Ascending aorta (tissue), 2 donors: ENCODE measurements at regions not wholly inside any gene's neighbourhood (a gene's known extent, or its start where the extent isn't known, plus 50 kb on each side); places are given as distances from the start of the nearest gene placed in this dataset.

Experiments
- DNase-seq, 2 donors: peaks; one replicate each; pipeline ENCODE4 v3.0.0-alpha.2; 2019; ENCODE audit warnings: low spot score in 2 of 2
- H3K27ac ChIP-seq, 2 donors: fragments of 200-600 bp; sonication (generic); one replicate each; pipeline ENCODE4 v1.5.1; 2016 to 2017; ENCODE audit warnings: mild to moderate bottlenecking in 1 of 2
- H3K27me3 ChIP-seq: fragments of 200-600 bp; sonication (generic); one replicate; pipeline ENCODE4 v1.5.1; 2017
- H3K36me3 ChIP-seq, 2 donors: fragments of 200-600 bp; sonication (generic); one replicate each; pipeline ENCODE4 v1.5.1; 2016
- H3K4me1 ChIP-seq, 2 donors: fragments of 200-600 bp; sonication (generic); one replicate each; pipeline ENCODE4 v1.5.1; 2016 to 2017; ENCODE audit warnings: mild to moderate bottlenecking in 1 of 2
- H3K4me3 ChIP-seq, 2 donors: fragments of 200-600 bp; sonication (generic); one replicate each; pipeline ENCODE4 v1.5.1; 2016 to 2017; ENCODE audit warnings: mild to moderate bottlenecking in 1 of 2
- H3K9me3 ChIP-seq, 2 donors: fragments of 200-600 bp; sonication (generic); one replicate each; pipeline ENCODE4 v1.5.1; 2016
- CTCF ChIP-seq, 3 experiments: fragments of 200-600 bp in 2 of 3; fragments of 450-650 bp in 1 of 3; sonication (generic) in 2 of 3; IDR thresholded peaks; one replicate each; pipeline ENCODE4 v1.5.1; 2016 to 2019; ENCODE audit warnings: antibody characterized with exemption in 3 of 3, mild to moderate bottlenecking in 1 of 3, moderate library complexity in 1 of 3
- intact Hi-C: fragments of 100-400 bp; cut with DNase I; formaldehyde crosslinking; loops from one replicate; pipeline ENCODE4 v1.15.1; 2023

GRCh38 chr1:94608142-94608851, 66.7 kb upstream of the F3 start:
- intact Hi-C loops = no loop called here
- Histone ChIP-seq H3K9me3 (no peaks in the 10 kb centered on the region), H3K36me3 (no peaks in the 10 kb centered on the region), H3K4me1 (no peaks in the 10 kb centered on the region), H3K27ac (no peak overlapping the region), H3K27me3 (no peaks in the 10 kb centered on the region), H3K4me3 (no peak overlapping the region)
- no peak for DNase-seq
- no peak for TF ChIP-seq CTCF (IDR thresholded peaks at IDR 0.05)

- Histone ChIP-seq H3K9me3 (no peaks in the 10 kb centered on the region), H3K4me3 (no peak overlapping the region), H3K27me3 (no peaks in the 10 kb centered on the region), H3K36me3 (no peaks in the 10 kb centered on the region), H3K27ac (no peak overlapping the region), H3K4me1 (no peaks in the 10 kb centered on the region)
- no peak for DNase-seq
- no peak for TF ChIP-seq CTCF (IDR thresholded peaks at IDR 0.05)
- intact Hi-C loops = no loop called here
These were observed 65.8 kb upstream of the F3 start for GRCh38 chr1:94607398-94607797.

GRCh38 chr1:94606471-94606870, 64.9 kb upstream of the F3 start:
- Histone ChIP-seq H3K4me3 (no peak overlapping the region), H3K4me1 (no peaks in the 10 kb centered on the region), H3K36me3 (no peaks in the 10 kb centered on the region), H3K9me3 (no peaks in the 10 kb centered on the region), H3K27me3 (no peaks in the 10 kb centered on the region), H3K27ac (no peak overlapping the region)
- no peak for TF ChIP-seq CTCF (IDR thresholded peaks at IDR 0.05)
- DNase-seq = no peak
- intact Hi-C loops = no loop called here

- Histone ChIP-seq H3K4me1 (no peaks in the 10 kb centered on the region), H3K9me3 (no peaks in the 10 kb centered on the region), H3K36me3 (no peaks in the 10 kb centered on the region), H3K27ac (no peak overlapping the region), H3K4me3 (no peak overlapping the region), H3K27me3 (no peaks in the 10 kb centered on the region)
- TF ChIP-seq CTCF (IDR thresholded peaks at IDR 0.05) = no peak
- no peak for DNase-seq
- intact Hi-C loops = no loop called here
These were observed 62.1 kb upstream of the F3 start for GRCh38 chr1:94603663-94604062.

DNA sequence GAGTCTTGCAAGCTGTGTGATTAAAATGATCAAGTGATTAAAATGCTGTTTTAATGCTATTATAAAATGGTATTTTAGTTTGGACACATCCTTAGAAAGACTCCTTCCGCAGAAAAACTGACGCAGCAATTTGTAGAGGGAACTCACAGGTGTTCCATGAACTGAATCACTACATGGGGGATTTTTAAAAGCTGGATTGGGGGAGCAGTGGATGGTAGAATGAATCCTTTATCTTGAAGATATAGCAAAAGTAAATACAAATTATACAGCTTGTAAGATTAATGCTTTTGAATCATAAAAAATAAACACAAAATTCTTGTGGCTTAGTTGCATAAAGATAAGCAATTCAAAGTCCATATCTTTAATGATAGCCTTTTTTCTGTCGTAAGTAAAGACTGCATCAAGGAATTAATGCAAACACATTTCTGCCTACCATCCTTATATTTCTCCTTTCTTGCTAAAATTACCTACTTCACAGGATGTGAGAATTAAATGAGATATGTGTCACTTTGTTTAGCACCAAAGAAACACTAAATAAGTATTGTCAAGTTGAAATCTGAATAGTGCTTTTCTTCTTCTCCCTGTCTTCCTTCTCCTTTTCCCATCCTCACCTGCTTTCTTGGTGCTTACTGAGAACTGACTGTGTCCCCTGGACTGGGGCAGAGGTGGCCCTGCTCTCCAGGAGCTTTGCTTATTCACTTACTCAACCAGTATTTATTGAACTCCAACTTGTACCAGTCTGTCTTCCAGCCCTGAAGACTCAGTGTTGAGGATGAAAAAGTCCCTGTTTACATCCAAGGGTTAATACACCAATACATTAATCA, 61.5 kb upstream of the F3 start:
- H3K4me3 ChIP-seq = no peak overlapping the region
- intact Hi-C loops = no loop called here
- H3K4me1 ChIP-seq = no peaks in the 10 kb centered on the region
- no peaks in the 10 kb centered on the region for H3K36me3 ChIP-seq
- no peaks in the 10 kb centered on the region for H3K9me3 ChIP-seq
- DNase-seq = no peak
- no peak overlapping the region for H3K27ac ChIP-seq
- no peaks in the 10 kb centered on the region for H3K27me3 ChIP-seq
- TF ChIP-seq CTCF (IDR thresholded peaks at IDR 0.05) = no peak
